ENCODE measurements at regions not wholly inside any gene's neighbourhood (a gene's known extent, or its start where the extent isn't known, plus 50 kb on each side); places are given as distances from the start of the nearest gene placed in this dataset.

DNA sequence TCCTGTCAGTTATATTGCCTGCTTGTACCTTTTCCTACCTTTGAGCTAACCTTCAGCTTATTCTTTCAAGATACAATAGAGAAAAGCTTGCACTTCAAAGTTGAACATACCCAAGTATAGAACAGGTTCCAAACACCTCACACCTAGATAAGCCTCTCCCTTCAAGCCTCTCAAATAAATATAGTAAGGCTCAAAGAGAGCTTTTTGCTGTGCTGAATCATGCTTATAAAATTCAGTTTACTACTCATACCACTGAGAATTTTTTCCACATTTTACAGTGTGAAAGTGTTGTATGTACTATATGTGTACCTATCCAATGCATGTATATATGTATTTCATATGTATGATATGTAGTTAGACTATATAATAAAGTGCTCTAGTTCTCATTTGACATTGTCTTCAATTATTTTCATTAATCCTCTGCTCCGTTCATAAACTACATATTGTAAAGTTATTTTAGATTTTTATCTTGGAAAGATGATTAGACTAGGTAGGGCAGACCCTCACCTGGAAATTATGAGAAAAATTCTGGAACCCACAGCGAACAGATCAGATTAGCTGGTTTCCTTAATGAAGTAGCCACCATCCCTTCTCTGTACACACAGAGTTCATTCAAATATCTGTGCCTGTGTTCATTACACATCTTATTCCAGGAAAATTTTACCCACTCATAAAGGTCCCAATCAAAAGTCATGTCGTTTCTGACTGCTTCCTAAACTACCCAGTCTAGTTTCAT, 149.2 kb upstream of the RGMB start:
- Histone ChIP-seq H3K27me3 (ENCODE audit: low read depth, low read length) (no peaks in the 10 kb centered on the region), H3K4me1 (ENCODE audit: control insufficient read depth in 1 of 2, insufficient read depth in 2 of 2, low read length in 2 of 2) (no peaks in the 10 kb centered on the region), H3K27ac (ENCODE audit: low read length) (no peak overlapping the region), H3K4me3 (ENCODE audit: low read depth in 1 of 2, low read length in 2 of 2) (no peak overlapping the region), H3K36me3 (ENCODE audit: control insufficient read depth in 1 of 2, insufficient read depth in 2 of 2, low read length in 2 of 2) (no peaks in the 10 kb centered on the region), H3K9me3 (ENCODE audit: control insufficient read depth in 1 of 2, low read length in 2 of 2) (peaks cover 0 to 3% of the 10 kb centered on the region in 2 donors)

DNA sequence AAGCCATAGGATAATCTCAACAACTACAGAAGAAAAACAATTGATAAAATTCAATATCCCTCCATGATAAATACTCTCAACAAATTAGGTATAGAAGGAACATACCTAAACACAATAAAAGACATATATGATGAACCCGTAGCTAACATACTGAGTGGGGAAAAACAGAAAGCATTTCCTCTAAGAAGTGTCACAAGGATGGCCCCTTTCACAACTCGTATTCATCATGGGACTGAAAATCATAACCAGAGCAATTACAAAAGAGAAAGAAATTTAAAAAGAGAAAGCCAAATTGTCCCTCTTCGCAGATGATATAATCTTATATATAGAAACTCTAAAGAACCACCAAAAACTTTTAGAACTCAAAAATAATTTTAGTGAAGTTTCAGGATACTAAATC, 146.3 kb upstream of the RGMB start:
- Histone ChIP-seq H3K27ac (ENCODE audit: low read length) (no peak overlapping the region), H3K36me3 (ENCODE audit: control insufficient read depth in 1 of 2, insufficient read depth in 2 of 2, low read length in 2 of 2) (no peaks in the 10 kb centered on the region), H3K4me1 (ENCODE audit: control insufficient read depth in 1 of 2, insufficient read depth in 2 of 2, low read length in 2 of 2) (no peaks in the 10 kb centered on the region), H3K27me3 (ENCODE audit: low read depth, low read length) (no peaks in the 10 kb centered on the region), H3K4me3 (ENCODE audit: low read depth in 1 of 2, low read length in 2 of 2) (no peak overlapping the region), H3K9me3 (ENCODE audit: control insufficient read depth in 1 of 2, low read length in 2 of 2) (peaks cover 0 to 3% of the 10 kb centered on the region in 2 donors)

DNA sequence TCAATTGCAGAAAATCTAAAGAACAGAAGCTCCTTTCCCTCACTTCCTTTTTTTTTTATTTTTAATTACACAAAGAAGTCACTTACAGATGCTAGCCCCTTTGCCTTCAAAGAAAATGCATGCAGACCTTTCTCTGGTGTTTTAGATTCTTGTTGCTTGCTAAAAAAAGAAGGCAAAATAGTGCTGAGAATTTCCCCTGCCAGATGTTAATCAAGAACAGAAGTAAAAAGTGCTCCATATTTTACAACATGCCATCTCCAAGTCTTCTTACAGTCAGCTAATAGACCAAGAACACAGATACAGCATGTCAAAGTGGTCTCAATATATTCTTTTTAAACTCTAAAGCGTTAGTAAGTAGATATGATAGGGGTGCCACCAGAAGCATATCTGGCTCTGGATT, 142.8 kb upstream of the RGMB start:
- Histone ChIP-seq H3K4me1 (ENCODE audit: control insufficient read depth in 1 of 2, insufficient read depth in 2 of 2, low read length in 2 of 2) (peaks cover 0 to 4% of the 10 kb centered on the region in 2 donors), H3K36me3 (ENCODE audit: control insufficient read depth in 1 of 2, insufficient read depth in 2 of 2, low read length in 2 of 2) (no peaks in the 10 kb centered on the region), H3K9me3 (ENCODE audit: control insufficient read depth in 1 of 2, low read length in 2 of 2) (peaks cover 0 to 3% of the 10 kb centered on the region in 2 donors)

DNA sequence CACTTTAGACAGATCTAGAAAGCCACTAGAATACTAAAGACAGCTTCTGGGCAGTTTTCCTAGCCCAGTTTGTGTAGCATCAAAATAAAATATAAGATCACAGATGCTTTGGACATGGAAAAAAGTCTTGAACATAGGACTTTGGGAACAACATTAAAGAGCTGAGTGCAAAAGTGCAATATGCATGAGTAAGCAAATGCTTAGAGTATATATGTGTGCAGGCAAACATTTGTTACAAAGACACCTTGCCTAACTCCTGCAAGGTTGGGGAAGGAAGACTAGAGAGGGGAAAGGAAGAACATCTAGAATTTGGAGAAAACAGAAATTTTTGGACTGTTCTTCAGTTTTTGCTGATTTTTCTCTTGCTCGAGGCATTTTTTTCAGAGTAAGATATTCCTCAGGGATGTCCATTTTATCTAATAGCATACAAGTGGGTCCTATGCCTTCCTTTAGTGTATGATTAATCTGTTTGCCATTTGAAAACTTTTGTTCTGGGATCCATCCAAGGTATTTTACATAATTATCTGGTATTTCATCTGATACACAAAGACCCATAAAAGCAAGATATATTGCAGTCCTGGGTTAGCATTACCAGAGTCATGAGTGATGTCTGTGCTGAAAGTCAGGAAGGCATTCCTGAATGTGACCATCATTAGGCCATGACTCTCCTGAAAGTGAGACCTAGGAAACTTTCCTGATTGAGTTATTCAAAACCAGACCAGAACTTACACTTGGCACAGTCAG, 142.0 kb upstream of the RGMB start:
- Histone ChIP-seq H3K27me3 (ENCODE audit: low read depth, low read length) (no peaks in the 10 kb centered on the region), H3K36me3 (ENCODE audit: control insufficient read depth in 1 of 2, insufficient read depth in 2 of 2, low read length in 2 of 2) (no peaks in the 10 kb centered on the region)

More for the DNA sequence above, 142.8 kb upstream of the RGMB start:
- no peak overlapping the region for H3K27ac ChIP-seq (ENCODE audit: low read length)
- H3K27me3 ChIP-seq (ENCODE audit: low read depth, low read length), result no peaks in the 10 kb centered on the region
- no peak overlapping the region for H3K4me3 ChIP-seq (ENCODE audit: low read depth in 1 of 2, low read length in 2 of 2)

GRCh38 chr5:98635656-98636055, 137.8 kb upstream of the RGMB start:
- no peaks in the 10 kb centered on the region for H3K9me3 ChIP-seq (ENCODE audit: control insufficient read depth in 1 of 2, low read length in 2 of 2)
- peaks cover 0 to 7% of the 10 kb centered on the region in 2 donors for H3K4me1 ChIP-seq (ENCODE audit: control insufficient read depth in 1 of 2, insufficient read depth in 2 of 2, low read length in 2 of 2)
- H3K4me3 ChIP-seq (ENCODE audit: low read depth in 1 of 2, low read length in 2 of 2), result no peak overlapping the region
- H3K27ac ChIP-seq (ENCODE audit: low read length), result no peak overlapping the region
- H3K36me3 ChIP-seq (ENCODE audit: control insufficient read depth in 1 of 2, insufficient read depth in 2 of 2, low read length in 2 of 2), result no peaks in the 10 kb centered on the region
- no peaks in the 10 kb centered on the region for H3K27me3 ChIP-seq (ENCODE audit: low read depth, low read length)

More for the DNA sequence above, 142.0 kb upstream of the RGMB start:
- Histone ChIP-seq H3K4me1 (ENCODE audit: control insufficient read depth in 1 of 2, insufficient read depth in 2 of 2, low read length in 2 of 2) (peaks cover 0 to 7% of the 10 kb centered on the region in 2 donors), H3K4me3 (ENCODE audit: low read depth in 1 of 2, low read length in 2 of 2) (no peak overlapping the region), H3K27ac (ENCODE audit: low read length) (no peak overlapping the region), H3K9me3 (ENCODE audit: control insufficient read depth in 1 of 2, low read length in 2 of 2) (peaks cover 0 to 3% of the 10 kb centered on the region in 2 donors)

- no peaks in the 10 kb centered on the region for H3K9me3 ChIP-seq (ENCODE audit: control insufficient read depth in 1 of 2, low read length in 2 of 2)
- H3K36me3 ChIP-seq (ENCODE audit: control insufficient read depth in 1 of 2, insufficient read depth in 2 of 2, low read length in 2 of 2), result no peaks in the 10 kb centered on the region
- peaks cover 0 to 7% of the 10 kb centered on the region in 2 donors for H3K4me1 ChIP-seq (ENCODE audit: control insufficient read depth in 1 of 2, insufficient read depth in 2 of 2, low read length in 2 of 2)
- H3K27me3 ChIP-seq (ENCODE audit: low read depth, low read length), result no peaks in the 10 kb centered on the region
- no peak overlapping the region for H3K4me3 ChIP-seq (ENCODE audit: low read depth in 1 of 2, low read length in 2 of 2)
- H3K27ac ChIP-seq (ENCODE audit: low read length), result no peak overlapping the region
Measured at GRCh38 chr5:98637116-98637515, 136.3 kb upstream of the RGMB start.

- Histone ChIP-seq H3K4me1 (ENCODE audit: control insufficient read depth in 1 of 2, insufficient read depth in 2 of 2, low read length in 2 of 2) (peaks cover 0 to 7% of the 10 kb centered on the region in 2 donors), H3K36me3 (ENCODE audit: control insufficient read depth in 1 of 2, insufficient read depth in 2 of 2, low read length in 2 of 2) (no peaks in the 10 kb centered on the region), H3K27me3 (ENCODE audit: low read depth, low read length) (no peaks in the 10 kb centered on the region), H3K27ac (ENCODE audit: low read length) (no peak overlapping the region), H3K9me3 (ENCODE audit: control insufficient read depth in 1 of 2, low read length in 2 of 2) (no peaks in the 10 kb centered on the region), H3K4me3 (ENCODE audit: low read depth in 1 of 2, low read length in 2 of 2) (no peak overlapping the region)
Measured at GRCh38 chr5:98637557-98637956, 135.9 kb upstream of the RGMB start.

DNA sequence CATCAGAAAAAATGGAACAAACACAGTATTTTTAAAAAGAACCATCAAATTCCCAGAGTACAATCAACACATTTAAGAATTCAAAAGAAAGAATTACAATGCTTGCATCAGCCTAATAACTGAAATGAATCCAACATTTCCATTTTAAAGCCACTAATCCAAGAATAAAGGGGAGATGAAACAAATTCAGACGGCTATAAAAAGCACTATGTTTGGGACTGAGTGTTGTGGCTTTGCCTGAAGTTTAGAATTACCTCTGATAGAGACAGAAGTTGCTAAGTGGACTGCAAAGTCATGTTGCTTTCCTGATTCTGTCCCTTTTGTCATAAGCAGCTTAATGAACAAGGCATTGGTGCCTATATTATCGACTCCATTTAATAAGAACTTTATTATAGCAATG, 135.4 kb upstream of the RGMB start:
- no peak overlapping the region for H3K27ac ChIP-seq (ENCODE audit: low read length)
- H3K36me3 ChIP-seq (ENCODE audit: control insufficient read depth in 1 of 2, insufficient read depth in 2 of 2, low read length in 2 of 2), result no peaks in the 10 kb centered on the region
- no peak overlapping the region for H3K4me3 ChIP-seq (ENCODE audit: low read depth in 1 of 2, low read length in 2 of 2)
- H3K27me3 ChIP-seq (ENCODE audit: low read depth, low read length), result no peaks in the 10 kb centered on the region
- no peaks in the 10 kb centered on the region for H3K9me3 ChIP-seq (ENCODE audit: control insufficient read depth in 1 of 2, low read length in 2 of 2)
- peaks cover 0 to 7% of the 10 kb centered on the region in 2 donors for H3K4me1 ChIP-seq (ENCODE audit: control insufficient read depth in 1 of 2, insufficient read depth in 2 of 2, low read length in 2 of 2)

DNA sequence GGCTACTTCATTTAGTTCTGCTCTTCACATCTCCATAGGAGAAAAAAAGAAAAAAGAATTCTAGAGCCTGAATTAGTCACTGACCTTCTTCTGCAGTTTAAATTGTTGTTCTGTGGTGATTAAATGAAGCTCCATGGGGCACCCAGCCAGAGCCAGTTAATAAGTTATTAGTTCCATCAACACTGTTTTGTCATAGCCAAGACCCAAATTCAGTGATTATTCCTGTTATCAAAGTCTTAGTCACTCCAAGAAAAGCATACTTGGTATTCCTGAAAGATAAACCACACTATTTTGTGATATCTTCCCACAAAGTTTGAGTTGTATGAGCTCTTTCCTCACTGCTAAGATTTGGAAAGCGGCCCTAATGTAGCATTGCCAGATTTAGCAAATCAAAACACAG, 134.8 kb upstream of the RGMB start:
- H3K4me3 ChIP-seq (ENCODE audit: low read depth in 1 of 2, low read length in 2 of 2), result no peak overlapping the region
- H3K27me3 ChIP-seq (ENCODE audit: low read depth, low read length), result no peaks in the 10 kb centered on the region
- H3K4me1 ChIP-seq (ENCODE audit: control insufficient read depth in 1 of 2, insufficient read depth in 2 of 2, low read length in 2 of 2), result peaks cover 0 to 7% of the 10 kb centered on the region in 2 donors

DNA sequence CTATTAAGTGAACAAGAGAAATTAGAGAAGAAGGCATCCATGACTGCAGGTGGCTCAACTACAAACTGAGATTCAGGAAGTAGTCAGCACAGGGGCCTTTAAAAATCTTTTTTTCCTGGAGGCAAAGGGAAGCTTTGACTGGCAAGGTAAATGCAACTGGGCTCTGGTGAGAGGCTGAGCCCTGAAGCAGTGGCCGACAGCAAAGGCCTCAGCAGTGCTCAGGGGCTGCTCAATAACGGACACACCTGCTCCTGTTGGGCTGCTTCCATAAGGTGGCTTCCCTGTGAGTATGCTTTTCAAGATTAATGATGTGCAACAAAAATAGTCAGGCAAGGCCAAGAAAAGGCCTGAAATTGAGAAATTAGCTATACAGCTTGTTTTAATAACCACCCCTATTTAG, 134.2 kb upstream of the RGMB start:
- Histone ChIP-seq H3K27ac (ENCODE audit: low read length) (no peak overlapping the region), H3K27me3 (ENCODE audit: low read depth, low read length) (no peaks in the 10 kb centered on the region), H3K4me3 (ENCODE audit: low read depth in 1 of 2, low read length in 2 of 2) (no peak overlapping the region), H3K36me3 (ENCODE audit: control insufficient read depth in 1 of 2, insufficient read depth in 2 of 2, low read length in 2 of 2) (no peaks in the 10 kb centered on the region), H3K4me1 (ENCODE audit: control insufficient read depth in 1 of 2, insufficient read depth in 2 of 2, low read length in 2 of 2) (peaks cover 0 to 7% of the 10 kb centered on the region in 2 donors), H3K9me3 (ENCODE audit: control insufficient read depth in 1 of 2, low read length in 2 of 2) (no peaks in the 10 kb centered on the region)

More for the DNA sequence above, 134.8 kb upstream of the RGMB start:
- no peaks in the 10 kb centered on the region for H3K36me3 ChIP-seq (ENCODE audit: control insufficient read depth in 1 of 2, insufficient read depth in 2 of 2, low read length in 2 of 2)
- H3K9me3 ChIP-seq (ENCODE audit: control insufficient read depth in 1 of 2, low read length in 2 of 2), result no peaks in the 10 kb centered on the region
- H3K27ac ChIP-seq (ENCODE audit: low read length), result no peak overlapping the region

DNA sequence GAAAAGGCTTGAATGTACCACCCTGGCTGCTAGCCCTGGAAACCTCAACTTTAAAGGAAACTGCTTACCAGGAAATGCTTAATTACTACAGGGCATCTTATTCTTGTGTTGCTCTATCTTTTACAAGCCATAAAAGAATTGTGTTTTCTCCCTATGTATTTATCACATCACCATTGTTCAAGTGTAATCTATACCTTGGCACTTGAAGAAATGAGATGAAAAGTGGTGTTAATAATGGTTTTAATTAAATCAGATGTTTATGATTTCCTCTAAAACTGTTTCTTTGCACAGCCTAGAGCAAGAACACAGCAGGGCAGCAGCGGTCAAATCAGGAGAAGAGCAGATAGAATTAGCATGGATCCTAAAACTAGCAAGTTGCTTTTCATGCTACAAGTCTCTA, 131.8 kb upstream of the RGMB start:
- Histone ChIP-seq H3K27ac (ENCODE audit: low read length) (no peak overlapping the region), H3K4me1 (ENCODE audit: control insufficient read depth in 1 of 2, insufficient read depth in 2 of 2, low read length in 2 of 2) (no peaks in the 10 kb centered on the region), H3K27me3 (ENCODE audit: low read depth, low read length) (no peaks in the 10 kb centered on the region), H3K4me3 (ENCODE audit: low read depth in 1 of 2, low read length in 2 of 2) (no peak overlapping the region), H3K9me3 (ENCODE audit: control insufficient read depth in 1 of 2, low read length in 2 of 2) (no peaks in the 10 kb centered on the region), H3K36me3 (ENCODE audit: control insufficient read depth in 1 of 2, insufficient read depth in 2 of 2, low read length in 2 of 2) (no peaks in the 10 kb centered on the region)
